GM18519 (cell line): ENCODE measurements at regions not wholly inside any gene's neighbourhood (a gene's known extent, or its start where the extent isn't known, plus 50 kb on each side); places are given as distances from the start of the nearest gene placed in this dataset.

Experiments
- ATAC-seq: cut with Tn5 transposase; IDR thresholded peaks from one replicate; pipeline ENCODE4 v1.9.1; 2021; ENCODE audit warnings: mild to moderate bottlenecking, moderate library complexity; ENCODE audit not compliant: unreplicated experiment, low FRiP score

DNA sequence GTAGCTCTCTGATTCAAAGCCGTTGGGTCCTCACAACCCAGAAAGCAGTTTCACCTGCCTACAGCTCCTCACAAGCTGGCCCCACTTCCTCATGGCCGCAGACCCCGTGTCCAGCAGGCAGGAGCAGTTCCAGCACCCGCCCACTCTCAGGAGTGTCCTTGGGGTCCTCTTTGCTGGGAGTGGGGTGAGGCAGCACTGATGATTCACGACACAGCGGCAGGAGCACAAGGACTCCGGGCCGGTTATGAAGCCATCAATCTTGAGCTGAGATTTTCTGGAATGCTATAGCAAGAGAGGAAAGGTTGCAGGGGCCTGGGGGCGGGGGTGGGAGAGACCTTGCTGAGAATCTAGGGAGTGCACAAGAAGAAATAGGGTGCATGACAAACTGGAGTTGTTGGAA is 311.2 kb downstream of the NXPE2 start:
- no peak for ATAC-seq

- ATAC-seq: no peak
Observed at GRCh38 chr11:115005663-115006062, 327.3 kb downstream of the NXPE2 start.

DNA sequence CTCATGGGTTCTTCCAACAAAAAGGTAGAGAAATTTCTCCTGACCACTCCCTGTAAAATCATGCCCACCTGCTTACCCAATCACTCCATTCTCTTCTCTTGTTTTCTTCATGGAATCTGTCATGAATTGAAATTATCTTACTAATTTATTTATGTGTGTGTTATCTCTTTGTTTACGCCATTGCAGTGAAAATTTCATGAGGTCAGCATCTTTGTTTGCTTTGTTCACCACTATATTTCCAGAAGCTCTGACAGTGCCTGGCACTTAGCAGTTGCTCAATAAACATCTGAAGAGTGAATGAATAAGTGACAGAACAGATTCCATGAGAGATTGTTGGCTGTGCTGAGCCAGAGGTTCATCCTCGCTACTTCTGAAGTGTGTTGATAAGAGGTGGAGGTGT is 329.5 kb downstream of the NXPE2 start:
- ATAC-seq: no peak

DNA sequence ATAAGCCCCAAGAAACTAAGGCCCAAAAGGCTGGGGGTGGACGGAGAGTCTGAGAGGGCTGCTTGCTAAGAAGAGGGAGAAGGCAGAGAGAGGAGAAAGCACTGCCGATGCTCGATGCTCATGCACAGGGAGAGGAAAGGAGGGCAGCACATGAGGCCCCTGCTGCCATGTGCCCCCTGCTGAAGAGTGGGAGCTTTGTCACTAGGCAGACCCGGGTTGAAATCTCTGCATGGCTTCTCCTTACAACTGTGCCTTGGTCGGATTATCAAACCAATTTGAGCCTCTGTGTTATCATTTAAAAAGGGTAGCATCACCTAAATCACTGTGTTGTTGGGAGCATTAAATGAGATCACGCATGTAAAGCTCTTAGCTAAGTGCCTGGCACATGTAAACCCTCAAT is 330.5 kb downstream of the NXPE2 start:
- no peak for ATAC-seq

- no peak for ATAC-seq
Observed at GRCh38 chr11:115017529-115017928, 339.2 kb downstream of the NXPE2 start.

GRCh38 chr11:115030166-115030565 is 351.8 kb downstream of the NXPE2 start:
- no peak for ATAC-seq

DNA sequence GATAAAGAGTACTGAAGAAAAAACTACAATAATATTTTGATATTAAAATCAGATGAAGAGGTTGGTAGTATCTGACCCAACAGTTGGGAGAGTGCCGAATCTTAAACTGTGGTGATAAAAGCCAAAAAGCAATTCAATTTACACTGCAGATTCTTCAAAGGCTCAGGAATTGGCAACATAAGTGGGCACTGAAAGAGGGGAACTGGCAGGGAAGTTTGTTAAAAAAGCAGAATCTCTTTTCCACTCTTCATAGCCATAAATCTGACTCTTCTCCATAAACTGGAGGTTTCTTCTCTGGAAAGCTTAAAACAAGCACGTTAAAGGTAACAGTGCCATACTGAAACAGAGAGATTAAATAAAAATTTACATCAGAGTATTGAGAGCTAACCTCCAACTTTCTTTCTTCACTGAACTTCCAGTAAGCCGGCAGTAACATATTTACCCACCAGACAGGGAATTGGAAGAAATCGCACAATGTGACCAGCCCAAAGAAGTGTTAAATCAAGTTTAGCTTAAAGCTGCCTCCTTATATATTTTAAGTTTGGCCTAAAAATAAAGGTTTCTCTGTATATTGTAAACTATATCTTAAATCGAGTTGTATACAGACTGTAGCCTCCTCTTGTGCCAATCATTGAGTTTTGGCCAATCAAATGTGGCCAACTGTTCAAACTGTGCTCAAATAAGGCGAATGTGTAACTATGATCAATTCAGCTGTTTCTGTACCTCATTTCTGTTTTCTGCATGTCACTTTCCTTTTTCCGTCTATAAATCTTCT is 358.3 kb downstream of the NXPE2 start:
- no peak for ATAC-seq

GRCh38 chr11:115042002-115042401 is 363.7 kb downstream of the NXPE2 start:
- no peak for ATAC-seq

- ATAC-seq: no peak
Observed at GRCh38 chr11:115047631-115048030, 369.3 kb downstream of the NXPE2 start.

DNA sequence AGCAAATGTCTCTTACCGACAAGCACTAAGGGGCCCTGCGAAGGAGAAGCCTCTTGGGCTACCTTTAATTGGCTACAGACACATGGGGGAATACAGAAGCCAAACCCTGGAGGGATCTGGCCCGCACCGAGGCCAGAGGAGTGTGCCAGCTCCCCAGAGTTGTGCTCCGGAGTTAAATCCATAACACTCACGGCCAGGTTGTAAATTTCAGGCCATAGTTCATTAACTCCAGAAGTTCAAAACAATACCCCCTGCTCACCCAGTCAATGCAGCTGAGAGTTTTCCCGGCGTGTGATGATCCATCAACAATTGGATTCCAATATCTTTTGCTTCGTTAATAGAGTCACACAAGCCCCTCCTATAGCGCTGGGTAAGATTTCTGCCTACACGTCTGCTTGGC is 371.5 kb downstream of the NXPE2 start:
- no peak for ATAC-seq

DNA sequence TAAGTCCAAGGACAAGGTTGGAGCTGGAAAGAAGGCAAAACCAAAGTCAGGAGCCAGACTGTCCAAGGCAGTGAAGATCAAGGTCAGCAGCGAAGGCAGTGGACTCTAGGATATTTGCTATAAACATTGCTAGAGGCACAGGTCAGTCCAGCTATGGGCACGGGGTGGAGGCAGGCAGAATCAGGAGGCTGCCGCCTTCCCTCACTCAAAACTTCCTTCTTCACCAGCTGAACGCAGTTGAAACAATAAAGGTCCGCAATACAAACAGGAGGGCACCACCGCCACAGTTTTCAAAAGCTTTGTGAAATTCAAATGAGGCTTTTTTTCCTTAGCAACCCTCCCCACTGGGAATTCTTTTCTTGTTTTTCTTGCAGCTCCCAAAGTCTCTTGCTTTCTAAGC is 372.4 kb downstream of the NXPE2 start:
- no peak for ATAC-seq

DNA sequence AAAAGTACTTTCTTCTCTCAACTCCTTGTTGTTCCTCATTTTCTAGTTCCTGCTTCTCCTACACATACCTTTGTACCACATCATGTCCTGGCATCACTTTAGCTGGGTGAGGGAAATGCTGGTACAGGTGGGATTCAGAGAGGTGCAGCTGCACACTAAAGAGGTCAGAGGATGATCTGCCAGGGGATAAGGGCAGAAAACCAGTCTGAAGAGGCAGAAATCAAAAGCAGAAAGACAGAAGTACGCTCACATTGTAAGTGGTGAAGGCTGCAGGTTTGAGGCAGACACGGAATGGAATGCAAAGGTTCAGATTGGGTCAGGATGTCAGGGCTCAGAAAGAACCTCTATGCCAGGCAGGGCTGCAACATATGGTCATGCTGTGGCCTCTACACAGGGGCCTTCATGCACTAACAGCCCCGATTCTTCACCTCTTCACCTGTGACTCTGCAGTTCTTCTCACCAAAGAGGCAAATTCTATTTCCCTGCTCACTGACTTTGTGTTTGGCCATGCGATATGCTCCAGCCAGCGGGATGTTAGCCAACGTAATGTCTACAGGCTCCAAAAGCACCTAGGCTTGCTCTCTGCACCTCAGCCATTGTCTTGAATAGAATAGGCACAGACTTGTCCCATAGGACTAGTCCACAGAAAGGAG is 373.7 kb downstream of the NXPE2 start:
- ATAC-seq: no peak

GRCh38 chr11:115052601-115053000 is 374.3 kb downstream of the NXPE2 start:
- no peak for ATAC-seq

DNA sequence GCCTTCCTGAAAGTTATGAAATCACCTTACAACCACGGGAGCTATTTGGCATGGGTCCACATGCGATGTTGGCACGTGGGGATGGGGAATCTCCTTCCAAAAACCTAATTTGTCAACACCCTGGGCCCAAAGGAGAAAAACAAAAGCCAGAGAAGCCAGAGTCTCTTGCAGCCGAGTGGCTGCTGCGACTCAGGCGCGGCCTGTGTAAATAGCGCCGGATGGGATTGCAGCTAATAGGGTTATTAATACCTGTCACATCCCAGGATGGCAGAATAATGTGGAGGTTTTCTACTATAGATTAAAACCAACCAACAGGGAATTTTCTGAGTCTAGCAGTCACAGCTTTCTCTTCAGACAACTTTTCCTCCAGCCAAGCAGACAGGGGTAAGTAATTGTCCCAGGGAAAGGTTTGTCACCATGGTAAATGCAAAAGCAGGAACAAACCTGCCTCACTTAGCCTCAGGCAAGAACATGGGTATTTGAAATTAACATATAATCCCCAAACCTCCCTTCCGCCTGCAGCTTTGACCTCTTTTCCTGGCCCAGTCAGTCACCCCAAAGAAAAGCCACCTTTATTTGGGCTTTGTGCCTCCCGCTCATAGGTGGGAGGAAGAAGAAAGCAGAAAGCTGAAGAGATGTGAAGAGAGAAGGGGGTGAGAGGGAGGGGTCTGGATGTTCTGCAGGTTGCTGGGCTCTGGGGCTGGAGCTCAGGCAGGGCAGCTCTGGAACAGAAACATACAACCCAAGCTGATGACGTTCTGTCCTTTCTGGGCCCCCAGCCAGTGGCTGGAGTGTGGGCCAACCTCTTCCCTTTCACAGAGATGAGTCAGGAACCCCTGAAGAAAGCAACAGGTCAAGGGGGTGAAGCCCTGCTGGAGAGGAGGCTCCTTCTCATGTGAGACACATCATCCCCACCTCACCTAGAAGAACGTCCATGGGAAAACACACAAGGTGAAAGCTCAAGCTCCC is 376.5 kb downstream of the NXPE2 start:
- no peak for ATAC-seq

DNA sequence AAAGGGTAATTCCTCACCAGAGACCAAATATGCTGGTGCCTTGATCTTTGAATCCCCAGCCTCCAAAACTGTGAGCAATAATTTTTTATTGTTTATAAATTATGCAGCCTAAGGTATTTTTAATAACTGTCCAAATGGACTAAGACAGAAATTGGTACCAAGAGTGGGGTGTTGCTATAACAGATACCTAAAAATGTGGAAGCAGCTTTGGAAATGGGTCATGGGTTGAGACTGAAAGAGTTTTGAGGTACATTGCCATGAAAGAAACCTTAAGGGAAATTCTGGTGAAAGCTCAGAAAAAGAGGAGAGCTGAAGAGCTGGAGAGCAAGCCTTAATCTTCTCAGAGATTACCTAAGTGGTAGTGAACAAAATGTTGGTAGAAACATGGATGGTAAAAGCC is 378.2 kb downstream of the NXPE2 start:
- no peak for ATAC-seq

DNA sequence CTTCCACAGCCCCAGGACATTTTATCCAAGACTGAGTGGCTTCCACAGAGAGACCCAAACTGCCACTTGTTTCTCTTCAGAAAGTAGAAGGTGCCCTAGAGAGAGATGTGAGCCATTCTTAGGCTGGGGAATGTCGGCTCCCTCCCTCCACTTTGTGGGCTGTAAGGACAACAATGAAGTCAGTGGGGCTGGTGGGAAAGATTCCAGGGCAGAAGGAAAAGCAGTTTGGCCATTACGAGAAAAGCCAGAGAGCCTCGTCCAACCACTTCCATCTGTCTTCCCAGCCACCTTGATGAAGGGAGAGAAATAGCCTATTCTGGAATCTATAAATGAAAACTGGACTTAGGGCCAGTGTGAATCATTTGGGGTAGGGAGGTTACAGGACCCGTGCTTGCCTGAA is 382.5 kb downstream of the NXPE2 start:
- ATAC-seq: no peak

- no peak for ATAC-seq
Observed at GRCh38 chr11:115065314-115065713, 387.0 kb downstream of the NXPE2 start.

- ATAC-seq: no peak
Observed at GRCh38 chr11:115065830-115066664, 387.7 kb downstream of the NXPE2 start.

DNA sequence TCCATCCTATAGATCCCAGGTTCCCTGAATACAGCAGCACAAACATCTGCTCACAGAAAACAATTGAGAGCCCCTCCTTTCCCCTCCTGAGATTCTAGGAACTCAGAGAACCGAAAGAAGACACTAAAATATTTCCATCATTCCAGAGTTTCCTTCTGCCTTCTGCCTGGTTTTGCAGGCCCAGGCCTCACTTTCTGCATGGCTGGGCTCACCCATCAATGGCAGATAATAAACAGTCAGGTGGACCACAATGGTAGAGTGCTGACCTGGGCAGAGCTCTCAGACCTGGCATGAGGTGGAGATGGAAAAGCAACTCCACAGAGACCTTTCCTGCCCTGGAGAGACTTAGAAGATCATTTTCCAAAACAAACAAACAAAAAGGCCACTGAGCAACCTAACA is 389.1 kb downstream of the NXPE2 start:
- ATAC-seq: no peak

GRCh38 chr11:115067900-115068530 is 389.7 kb downstream of the NXPE2 start:
- ATAC-seq: no peak
